ENCODE measurements at regions not wholly inside any gene's neighbourhood (a gene's known extent, or its start where the extent isn't known, plus 50 kb on each side); places are given as distances from the start of the nearest gene placed in this dataset.

- TF ChIP-seq CTCF (conservative IDR thresholded peaks at IDR 0.05) = no peak
- TF ChIP-seq EZH2 (IDR thresholded peaks at IDR 0.05; ENCODE audit: low read depth) = no peak
Observed at GRCh38 chr2:221975151-221975550, 323.6 kb downstream of the PAX3 start.

Data from PC-9 (cell line).